HG03097 (cell line): ENCODE measurements at regions not wholly inside any gene's neighbourhood (a gene's known extent, or its start where the extent isn't known, plus 50 kb on each side); places are given as distances from the start of the nearest gene placed in this dataset.
"Not testable (repeated sequence)": the region's sequence is repeated elsewhere in the genome, so short reads cannot be mapped to it uniquely, and the experiment has no call there.

Experiments
- ATAC-seq: cut with Tn5 transposase; IDR thresholded peaks from one replicate; pipeline ENCODE4 v1.9.1; 2021; ENCODE audit not compliant: unreplicated experiment, low FRiP score

GRCh38 chr2:160583813-160584537 is 90.4 kb upstream of the RBMS1 start:
- ATAC-seq, result no peak

- ATAC-seq, result no peak
These were observed 91.4 kb upstream of the RBMS1 start for GRCh38 chr2:160584972-160585494.

GRCh38 chr2:160590664-160591063 is 97.1 kb upstream of the RBMS1 start:
- no peak for ATAC-seq

- no peak for ATAC-seq
These were observed 98.8 kb upstream of the RBMS1 start for GRCh38 chr2:160592401-160592800.

GRCh38 chr2:160592993-160593392 is 99.4 kb upstream of the RBMS1 start:
- ATAC-seq, result no peak

- ATAC-seq, result no peak
These were observed 102.8 kb upstream of the RBMS1 start for GRCh38 chr2:160596441-160596840.

GRCh38 chr2:160600437-160600836 is 106.8 kb upstream of the RBMS1 start:
- not testable (repeated sequence) for ATAC-seq

- ATAC-seq, result no peak
These were observed 108.5 kb upstream of the RBMS1 start for GRCh38 chr2:160602073-160602472.

GRCh38 chr2:160603771-160604510 is 110.3 kb upstream of the RBMS1 start:
- ATAC-seq, result no peak

GRCh38 chr2:160606341-160606740 is 112.7 kb upstream of the RBMS1 start:
- no peak for ATAC-seq

- no peak for ATAC-seq
These were observed 115.0 kb upstream of the RBMS1 start for GRCh38 chr2:160608599-160608998.

- no peak for ATAC-seq
These were observed 115.7 kb upstream of the RBMS1 start for GRCh38 chr2:160609346-160609745.

GRCh38 chr2:160610041-160610440 is 116.4 kb upstream of the RBMS1 start:
- no peak for ATAC-seq

- ATAC-seq, result no peak
These were observed 118.8 kb upstream of the RBMS1 start for GRCh38 chr2:160612266-160612856.

GRCh38 chr2:160613466-160614153 is 120.0 kb upstream of the RBMS1 start:
- ATAC-seq, result no peak

- ATAC-seq, result no peak
These were observed 120.8 kb upstream of the RBMS1 start for GRCh38 chr2:160614391-160614790.

GRCh38 chr2:160615706-160616105 is 122.1 kb upstream of the RBMS1 start:
- ATAC-seq, result no peak

GRCh38 chr2:160616149-160616548 is 122.5 kb upstream of the RBMS1 start:
- ATAC-seq, result no peak

GRCh38 chr2:160621748-160622147 is 128.1 kb upstream of the RBMS1 start:
- no peak for ATAC-seq

- not testable (repeated sequence) for ATAC-seq
These were observed 134.5 kb upstream of the RBMS1 start for GRCh38 chr2:160628020-160628637.
